Hippocampal formation (tissue), 2 donors: ENCODE measurements at regions not wholly inside any gene's neighbourhood (a gene's known extent, or its start where the extent isn't known, plus 50 kb on each side); places are given as distances from the start of the nearest gene placed in this dataset.

Source experiments
- DNase-seq, 2 donors: peaks; one replicate each; lab custom pipeline; 2025; lab: John Stamatoyannopoulos, UW

DNA sequence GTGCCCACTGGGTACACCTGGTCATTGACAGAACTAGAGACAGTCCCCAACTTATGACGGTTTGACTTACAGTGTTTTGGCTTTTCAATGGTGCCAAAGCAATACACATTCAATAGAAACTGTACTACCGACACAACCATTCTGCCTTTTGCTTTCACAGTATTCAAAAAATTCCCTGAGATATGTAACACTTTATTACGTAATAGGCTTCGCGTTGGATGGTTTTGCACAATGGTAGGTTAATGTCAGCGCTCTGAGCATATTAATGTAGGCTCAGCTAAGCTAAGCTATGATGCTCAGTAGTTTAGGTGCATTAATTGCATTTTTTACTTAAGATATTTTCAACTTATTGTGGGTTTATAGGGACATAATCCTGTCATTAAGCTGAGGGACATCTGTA is 105.1 kb upstream of the B3GAT1 start:
- no peak for DNase-seq

DNA sequence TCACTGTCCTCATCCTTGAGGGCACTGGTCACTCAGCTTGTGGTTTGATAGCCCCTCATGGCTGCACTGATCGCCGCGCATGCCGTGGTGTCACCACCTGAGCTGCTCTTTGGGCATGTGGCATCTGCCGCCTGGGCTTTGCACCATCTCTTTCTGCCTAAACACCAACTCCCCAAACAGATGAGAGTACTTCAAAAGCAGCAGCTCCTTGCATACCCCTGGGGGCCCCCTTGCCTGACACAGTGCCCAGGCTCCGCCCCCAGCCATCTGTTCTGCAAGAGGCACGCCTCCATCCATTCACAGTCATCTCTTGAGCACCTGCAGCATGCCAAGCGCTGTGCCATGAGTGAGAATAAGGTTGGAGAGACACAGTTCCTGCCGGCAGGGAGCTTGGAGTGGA is 104.5 kb upstream of the B3GAT1 start:
- DNase-seq = no peak

DNA sequence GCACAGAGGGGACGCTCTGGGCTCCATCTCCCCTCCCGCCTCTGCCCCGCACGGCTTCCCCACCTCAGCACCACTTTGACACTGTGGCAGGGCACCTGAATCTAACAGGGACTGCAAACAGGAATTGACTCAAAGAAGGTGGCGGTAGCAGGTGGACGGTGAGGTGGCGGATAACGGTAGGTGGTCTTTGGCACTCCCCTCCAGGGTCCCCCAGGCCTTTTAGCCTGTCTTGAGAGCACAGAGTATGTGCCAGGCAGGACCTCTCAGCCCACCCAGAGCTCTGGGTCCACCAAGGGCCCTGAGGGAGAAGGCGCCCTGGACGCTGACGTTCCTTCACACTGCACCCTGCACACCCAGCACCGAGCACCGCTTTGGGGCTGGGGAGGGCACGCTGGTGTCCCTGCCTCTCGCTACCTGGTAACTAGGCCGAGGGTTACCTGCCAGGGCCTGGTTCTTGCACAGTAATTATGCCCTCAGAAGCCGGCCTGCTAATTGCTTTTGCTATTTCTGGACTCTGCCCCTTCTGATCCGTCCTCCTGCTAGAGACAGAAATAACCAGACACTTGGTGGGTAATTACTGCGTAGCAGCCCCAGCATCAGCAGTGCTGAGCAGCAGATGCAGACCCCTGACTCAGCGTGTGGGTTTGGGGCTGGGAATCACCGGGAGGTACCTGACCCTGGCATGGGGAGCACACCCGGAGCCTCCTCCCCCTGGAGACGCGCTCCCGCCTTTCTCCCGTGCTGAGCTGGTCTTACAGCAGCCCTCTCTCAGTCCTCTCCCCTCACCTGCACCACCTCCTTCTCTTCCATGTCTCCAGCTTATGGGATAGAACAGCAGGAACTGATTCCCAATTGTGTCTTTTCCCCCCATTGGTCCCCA is 103.3 kb upstream of the B3GAT1 start:
- no peak for DNase-seq

GRCh38 chr11:134514354-134514951 is 102.4 kb upstream of the B3GAT1 start:
- no peak for DNase-seq

DNA sequence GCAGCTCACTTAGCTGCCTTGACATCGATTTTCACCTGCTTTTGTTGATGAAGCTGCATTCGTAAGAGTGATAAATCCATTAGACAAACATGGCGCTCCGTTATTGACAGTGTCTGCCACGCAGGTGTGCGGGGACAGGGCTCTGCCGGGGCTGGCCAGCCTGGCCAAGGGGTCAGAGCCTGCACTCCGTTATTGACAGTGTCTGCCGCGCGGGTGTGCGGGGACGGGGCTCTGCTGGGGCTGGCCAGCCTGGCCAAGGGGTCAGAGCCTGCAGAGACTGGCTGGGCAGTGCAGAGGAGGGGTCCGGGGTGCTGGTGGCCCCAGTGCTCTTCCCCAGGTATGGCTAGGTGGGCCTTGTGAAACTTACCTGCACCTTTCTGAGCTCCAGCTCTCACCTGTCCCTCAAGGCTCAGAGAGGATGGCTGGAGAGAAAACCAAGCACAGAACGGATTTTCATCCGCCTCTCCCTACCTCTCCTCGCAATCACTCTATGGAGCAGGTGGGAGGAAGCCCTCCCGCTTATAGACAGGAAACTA is 101.6 kb upstream of the B3GAT1 start:
- no peak for DNase-seq

DNA sequence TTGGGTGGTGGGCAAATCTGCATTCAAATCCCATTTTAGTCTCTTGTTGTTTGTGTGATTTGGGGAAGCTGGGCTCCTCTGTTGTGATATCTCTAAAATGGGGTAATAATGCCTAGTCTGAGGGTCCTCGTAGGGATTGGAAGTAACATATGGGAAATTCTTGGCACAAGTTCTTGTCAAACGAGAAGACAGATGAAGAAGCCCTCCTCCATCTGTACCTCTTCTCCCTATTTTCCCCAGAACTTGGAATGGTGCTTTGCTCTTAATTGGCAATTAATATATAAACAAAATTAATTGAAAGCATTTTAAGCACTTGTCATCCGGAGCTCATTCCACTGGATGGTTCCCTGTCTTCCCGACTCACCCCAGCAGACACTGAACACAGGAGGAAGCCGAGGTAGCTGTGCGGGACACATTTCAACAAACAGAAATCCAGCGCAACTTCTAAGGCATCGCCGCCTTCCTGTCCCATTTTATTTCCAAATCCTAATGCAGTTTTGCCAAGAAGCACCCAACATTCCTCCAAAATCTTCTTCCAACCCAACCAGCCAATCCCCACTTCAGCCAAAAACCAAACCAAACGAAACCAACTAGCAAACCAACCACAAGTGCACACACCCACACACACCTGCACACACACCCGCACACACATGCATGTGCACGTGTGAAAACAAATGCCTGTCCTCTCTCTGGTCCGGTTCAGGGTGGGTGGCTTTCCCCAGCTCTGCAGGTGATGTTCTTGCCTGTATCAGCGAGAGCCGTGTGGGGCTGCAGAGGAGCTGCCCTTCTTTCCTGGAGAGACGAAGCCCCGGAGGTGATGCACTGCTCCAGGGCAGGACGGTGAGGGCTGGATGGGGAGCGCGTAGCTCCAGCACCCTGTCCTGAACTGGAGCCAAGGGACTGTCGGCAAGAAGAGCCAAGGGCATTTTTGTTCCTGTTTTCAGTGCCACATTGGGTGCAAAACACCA is 100.8 kb upstream of the B3GAT1 start:
- DNase-seq = no peak

DNA sequence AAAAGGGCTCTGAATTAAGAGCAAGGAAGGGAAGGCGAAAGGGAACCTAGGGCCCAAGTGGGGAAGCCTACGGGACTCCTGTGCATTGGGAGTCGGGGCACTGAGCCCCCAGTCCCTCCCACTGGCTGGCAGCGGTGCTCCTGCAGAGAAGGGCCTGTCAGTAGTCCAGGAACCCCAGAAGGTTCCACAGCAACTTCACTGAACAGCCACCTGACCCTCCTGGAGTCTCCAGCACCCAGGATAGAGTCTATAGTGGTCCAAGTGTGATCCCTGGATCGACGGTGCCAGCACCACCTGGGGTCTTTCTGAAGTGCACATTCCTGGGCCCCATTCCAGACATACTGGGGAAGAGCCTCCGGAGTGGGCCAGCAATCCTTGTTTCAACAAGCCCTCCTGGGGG is 100.0 kb upstream of the B3GAT1 start:
- DNase-seq = no peak

GRCh38 chr11:134511255-134511654 is 99.2 kb upstream of the B3GAT1 start:
- DNase-seq = no peak

DNA sequence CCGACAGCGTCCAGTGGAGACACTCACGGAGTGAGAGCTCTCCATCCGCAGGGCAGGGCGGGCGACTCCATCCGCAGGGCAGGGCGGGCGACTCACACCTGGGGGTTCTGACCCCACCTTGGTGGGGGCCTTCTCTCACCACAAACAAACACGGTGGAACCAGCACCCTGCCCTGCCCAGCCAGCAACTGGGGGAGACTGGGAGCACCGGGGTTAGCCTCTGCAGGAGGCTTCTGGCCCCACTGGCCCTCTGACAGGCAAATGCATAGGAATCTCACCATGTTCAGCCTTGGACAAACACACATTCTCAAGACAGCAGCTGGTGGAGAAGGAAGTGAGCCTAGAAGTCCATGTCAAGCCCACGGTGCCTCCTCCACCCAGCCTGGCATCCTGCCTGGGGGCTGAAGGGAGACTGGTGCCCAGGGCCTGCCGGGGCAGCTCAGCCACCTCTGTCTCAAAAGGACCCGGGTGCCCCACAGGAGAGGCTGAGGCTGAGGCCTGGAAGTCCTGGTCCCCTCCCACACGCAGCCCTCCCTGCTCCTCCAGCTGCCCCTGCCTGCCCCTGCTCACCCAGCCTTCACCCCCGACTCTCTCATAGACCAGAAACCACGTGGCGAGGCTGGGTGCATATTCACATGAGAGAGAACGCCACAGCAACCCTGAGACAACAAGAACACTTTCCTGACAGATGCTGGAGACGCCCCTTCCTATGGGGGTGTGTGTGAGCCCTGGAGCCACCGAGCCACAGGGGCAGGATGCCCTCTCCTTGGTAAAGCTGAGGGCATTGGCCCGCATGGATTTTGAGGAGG is 98.4 kb upstream of the B3GAT1 start:
- no peak for DNase-seq

GRCh38 chr11:134509381-134510232 is 97.6 kb upstream of the B3GAT1 start:
- no peak for DNase-seq

DNA sequence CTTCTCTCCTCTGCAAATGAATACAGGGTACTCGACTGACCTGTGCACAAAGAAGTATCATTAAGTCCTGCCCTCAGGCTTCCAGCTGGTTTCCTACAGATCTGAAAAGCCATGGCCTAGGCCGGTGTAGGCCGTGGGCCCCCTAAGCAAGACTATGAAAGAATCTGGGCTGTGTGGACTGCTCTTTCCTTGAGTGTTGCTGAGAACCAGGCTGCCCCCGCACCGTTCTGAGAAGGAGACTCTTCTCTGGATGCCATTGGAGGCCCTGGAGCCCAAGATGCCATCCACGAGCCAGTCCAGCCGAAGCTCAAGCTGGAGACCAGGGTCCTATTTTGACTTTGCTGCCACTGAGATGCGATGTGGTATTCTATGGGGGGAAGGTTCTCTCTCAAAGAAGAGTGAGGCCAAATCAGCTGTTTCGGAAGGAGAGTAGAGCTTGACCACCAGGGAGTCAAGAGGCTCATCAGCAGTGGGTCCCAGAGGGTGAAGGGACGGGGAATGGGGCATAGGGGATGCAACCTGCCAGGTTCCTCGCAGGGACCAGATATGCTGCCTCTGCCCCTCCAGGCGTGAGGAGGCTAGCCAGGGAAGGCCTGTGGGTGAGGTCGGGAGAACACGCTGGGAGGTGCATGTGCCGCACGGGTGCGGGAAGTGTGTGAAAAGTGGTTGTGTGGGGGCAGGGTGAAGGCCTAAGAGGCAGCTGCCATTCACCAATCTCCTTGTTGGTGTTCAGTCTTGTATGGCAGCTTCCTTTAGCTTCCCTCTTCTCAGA is 96.4 kb upstream of the B3GAT1 start:
- DNase-seq = no peak

- DNase-seq = no peak
Observed at GRCh38 chr11:134506046-134506445, 94.0 kb upstream of the B3GAT1 start.

DNA sequence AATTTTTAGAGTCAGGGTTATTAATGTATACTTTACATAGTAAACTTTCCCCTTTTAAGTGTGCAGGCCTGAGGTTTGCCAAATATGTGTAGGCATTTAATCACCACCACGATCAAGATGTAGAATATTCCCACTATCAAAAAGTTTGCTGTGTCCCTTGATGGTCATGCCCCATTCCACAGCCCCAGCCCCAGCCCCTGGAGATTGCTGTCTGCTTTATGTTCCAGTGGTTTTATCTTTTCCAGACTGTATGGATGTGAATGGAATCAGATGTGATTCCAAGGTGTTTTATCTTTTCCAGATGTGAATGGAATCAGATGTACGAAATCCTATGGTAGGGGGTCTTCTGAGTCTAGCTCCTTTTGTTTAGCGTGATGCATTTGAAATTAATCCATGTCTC is 93.1 kb upstream of the B3GAT1 start:
- DNase-seq = no peak

DNA sequence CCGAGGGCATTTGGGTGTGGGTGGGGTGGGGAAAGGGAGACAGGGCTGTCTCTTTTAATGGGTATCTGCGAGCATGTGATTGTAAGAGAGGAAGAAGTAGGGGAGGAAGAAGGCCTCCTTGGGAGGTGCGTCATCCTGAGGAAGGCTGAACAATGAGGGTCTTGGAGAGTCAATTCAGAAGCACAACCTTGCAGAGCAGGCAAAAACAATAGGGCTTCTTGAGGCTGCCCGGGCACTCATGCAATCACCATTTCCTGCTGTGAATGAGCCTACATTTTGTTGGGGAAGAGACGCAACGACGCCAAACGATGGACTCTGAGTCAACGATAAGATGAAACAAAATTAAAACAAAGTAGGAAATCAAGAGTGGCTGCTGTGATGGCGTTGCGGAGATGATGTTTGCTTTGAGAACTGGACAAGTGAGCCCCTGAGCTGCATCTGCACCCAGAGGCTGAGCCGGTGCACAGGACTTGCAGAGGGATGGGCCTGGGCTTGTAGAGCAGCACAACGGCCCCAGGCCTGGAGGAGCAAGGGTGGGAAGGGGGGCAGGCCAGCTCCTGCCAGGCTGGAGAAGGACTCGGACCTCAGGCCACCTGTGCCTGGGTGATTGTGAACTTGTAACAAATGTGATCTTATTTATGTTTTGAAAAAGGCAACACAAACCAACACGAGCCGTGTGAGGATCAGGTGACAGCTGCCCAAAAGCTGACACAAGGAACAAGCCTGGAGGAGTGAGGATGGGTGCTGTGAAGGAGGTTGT is 92.3 kb upstream of the B3GAT1 start:
- DNase-seq = no peak

DNA sequence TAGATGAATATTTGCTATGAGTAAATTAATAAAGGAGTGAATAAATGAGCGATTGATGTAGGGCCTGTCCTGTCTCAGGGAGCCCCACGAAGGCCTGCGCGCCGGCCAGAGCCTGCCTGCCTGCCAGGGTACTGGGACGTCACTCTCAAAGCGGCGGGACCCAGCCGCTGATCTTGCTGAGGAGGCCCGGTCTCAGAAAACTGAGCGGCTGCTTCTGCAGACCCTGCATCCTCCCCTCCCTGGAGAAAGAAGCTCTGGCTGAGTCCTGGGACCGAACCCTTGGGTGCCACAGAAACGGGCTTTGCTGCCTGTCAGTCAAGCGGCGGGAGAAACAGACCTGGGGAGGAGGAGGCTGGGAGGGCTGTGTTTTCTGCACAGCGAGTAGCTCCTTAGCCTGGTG is 91.6 kb upstream of the B3GAT1 start:
- no peak for DNase-seq

- DNase-seq = no peak
Observed at GRCh38 chr11:134503100-134503499, 91.1 kb upstream of the B3GAT1 start.

DNA sequence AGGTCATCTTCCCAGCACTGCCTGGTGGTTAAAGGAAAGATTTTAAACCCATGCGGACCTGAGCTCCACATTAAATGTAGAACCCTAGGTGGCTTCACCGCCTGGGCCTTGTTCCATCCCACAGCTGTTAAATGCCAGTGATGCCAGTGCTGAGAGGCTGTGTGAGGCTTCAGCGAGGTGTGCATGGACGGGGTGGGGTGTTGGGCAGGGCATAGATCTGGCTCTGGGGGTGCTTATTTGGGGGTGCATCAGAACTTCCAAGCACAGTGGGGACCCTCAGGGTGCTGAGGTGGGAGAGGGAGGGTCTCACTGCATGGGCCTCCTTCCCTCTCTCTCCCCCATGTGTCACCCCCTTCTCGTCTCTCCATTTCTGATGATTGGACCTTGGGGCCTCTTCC is 90.1 kb upstream of the B3GAT1 start:
- DNase-seq = no peak

- DNase-seq = no peak
Observed at GRCh38 chr11:134501406-134502152, 89.5 kb upstream of the B3GAT1 start.
